ENCODE measurements at regions not wholly inside any gene's neighbourhood (a gene's known extent, or its start where the extent isn't known, plus 50 kb on each side); places are given as distances from the start of the nearest gene placed in this dataset.

DNA sequence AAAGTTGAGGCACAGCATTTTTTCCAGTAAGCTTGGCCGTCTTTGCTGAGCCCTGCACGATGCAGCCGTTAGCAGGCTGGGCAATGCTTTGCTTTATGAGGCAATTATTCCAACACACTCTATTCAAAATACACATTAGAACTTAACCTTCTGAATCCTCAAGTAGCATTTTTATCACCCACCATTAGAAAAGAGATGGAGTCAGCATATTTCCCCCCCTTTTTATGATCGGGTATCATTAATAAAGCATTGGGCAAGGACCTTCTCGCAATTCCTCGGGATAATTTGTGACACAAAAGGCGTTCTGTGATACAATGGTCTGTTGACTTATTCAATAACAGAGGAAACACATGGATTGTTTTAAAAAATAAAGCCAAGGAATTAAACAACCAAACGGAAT lies 374.5 kb upstream of the RBFOX1 start:
- Histone ChIP-seq H2AFZ (ENCODE audit: low read depth, low read length) (no peak overlapping the region), H3K36me3 (replicated peaks; ENCODE audit: low read depth, low read length) (no peaks in the 10 kb centered on the region), H3K9me3 (ENCODE audit: insufficient read depth, low read length) (no peaks in the 10 kb centered on the region), H3K9ac (ENCODE audit: low read length) (no peak overlapping the region), H3K4me2 (ENCODE audit: low read length) (no peak overlapping the region), H3K4me3 (ENCODE audit: low read length) (no peak overlapping the region), H4K20me1 (ENCODE audit: insufficient read depth, low read length) (no peaks in the 10 kb centered on the region), H3K4me1 (ENCODE audit: low read length) (no peaks in the 10 kb centered on the region), H3K79me2 (ENCODE audit: low read length) (no peaks in the 10 kb centered on the region), H3K27ac (ENCODE audit: low read length) (no peak overlapping the region), H3K27me3 (ENCODE audit: low read depth, low read length) (no peaks in the 10 kb centered on the region)
- no peak for TF ChIP-seq EZH2phosphoT487 (IDR thresholded peaks at IDR 0.05; ENCODE audit: low read depth)
- TF ChIP-seq, protein P1, sequence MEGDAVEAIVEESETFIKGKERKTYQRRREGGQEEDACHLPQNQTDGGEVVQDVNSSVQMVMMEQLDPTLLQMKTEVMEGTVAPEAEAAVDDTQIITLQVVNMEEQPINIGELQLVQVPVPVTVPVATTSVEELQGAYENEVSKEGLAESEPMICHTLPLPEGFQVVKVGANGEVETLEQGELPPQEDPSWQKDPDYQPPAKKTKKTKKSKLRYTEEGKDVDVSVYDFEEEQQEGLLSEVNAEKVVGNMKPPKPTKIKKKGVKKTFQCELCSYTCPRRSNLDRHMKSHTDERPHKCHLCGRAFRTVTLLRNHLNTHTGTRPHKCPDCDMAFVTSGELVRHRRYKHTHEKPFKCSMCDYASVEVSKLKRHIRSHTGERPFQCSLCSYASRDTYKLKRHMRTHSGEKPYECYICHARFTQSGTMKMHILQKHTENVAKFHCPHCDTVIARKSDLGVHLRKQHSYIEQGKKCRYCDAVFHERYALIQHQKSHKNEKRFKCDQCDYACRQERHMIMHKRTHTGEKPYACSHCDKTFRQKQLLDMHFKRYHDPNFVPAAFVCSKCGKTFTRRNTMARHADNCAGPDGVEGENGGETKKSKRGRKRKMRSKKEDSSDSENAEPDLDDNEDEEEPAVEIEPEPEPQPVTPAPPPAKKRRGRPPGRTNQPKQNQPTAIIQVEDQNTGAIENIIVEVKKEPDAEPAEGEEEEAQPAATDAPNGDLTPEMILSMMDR (IDR thresholded peaks at IDR 0.05; ENCODE audit: low read depth, low read length) = no peak

DNA sequence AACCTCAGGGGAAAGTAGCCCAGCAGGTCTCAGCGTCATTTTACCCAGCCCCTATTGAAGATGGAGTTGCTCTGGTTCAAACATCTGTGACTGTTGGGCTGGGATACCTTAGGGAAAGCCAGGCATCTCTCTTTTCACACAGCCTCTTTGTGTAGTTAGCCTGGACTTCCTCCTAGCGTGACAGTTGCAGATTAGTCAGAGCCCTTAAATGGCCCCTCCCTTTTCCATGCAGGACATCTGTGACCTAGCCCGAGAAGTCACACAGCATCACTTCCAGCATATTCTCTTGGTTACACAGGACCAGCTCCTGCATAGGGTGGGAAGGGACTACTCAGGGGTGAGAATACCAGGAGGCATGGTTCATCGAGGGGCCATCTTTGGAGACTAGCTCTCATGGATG lies 375.0 kb upstream of the RBFOX1 start:
- Histone ChIP-seq H3K79me2 (ENCODE audit: low read length) (no peaks in the 10 kb centered on the region), H3K4me3 (ENCODE audit: low read length) (no peak overlapping the region), H3K9ac (ENCODE audit: low read length) (no peak overlapping the region), H4K20me1 (ENCODE audit: insufficient read depth, low read length) (no peaks in the 10 kb centered on the region), H3K9me3 (ENCODE audit: insufficient read depth, low read length) (no peaks in the 10 kb centered on the region), H2AFZ (ENCODE audit: low read depth, low read length) (no peak overlapping the region), H3K36me3 (replicated peaks; ENCODE audit: low read depth, low read length) (no peaks in the 10 kb centered on the region), H3K27ac (ENCODE audit: low read length) (no peak overlapping the region), H3K4me1 (ENCODE audit: low read length) (no peaks in the 10 kb centered on the region), H3K27me3 (ENCODE audit: low read depth, low read length) (no peaks in the 10 kb centered on the region), H3K4me2 (ENCODE audit: low read length) (no peak overlapping the region)
- TF ChIP-seq, protein P1 (IDR thresholded peaks at IDR 0.05; ENCODE audit: low read depth, low read length) = no peak
- no peak for TF ChIP-seq EZH2phosphoT487 (IDR thresholded peaks at IDR 0.05; ENCODE audit: low read depth)

DNA sequence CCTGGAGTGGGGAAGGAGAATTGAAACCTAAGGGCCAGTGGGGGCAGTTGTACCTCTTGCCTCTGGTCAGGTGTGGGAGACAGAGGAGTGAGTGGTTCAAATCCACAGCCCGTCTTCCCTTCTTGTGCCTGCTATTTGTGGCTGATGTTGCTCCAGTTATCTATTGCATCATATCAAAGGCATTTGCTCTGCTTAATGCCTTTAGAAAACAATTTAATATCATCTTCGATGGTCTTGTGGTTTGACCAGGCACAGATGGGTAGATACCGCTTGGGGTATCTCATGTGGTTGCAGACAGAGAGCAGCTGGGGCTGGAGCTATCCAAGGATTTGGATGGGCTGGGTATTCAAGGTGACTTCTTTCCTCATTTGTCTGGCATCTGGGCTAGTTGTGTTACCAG lies 376.1 kb upstream of the RBFOX1 start:
- Histone ChIP-seq H3K27ac (ENCODE audit: low read length) (no peak overlapping the region), H3K4me1 (ENCODE audit: low read length) (no peaks in the 10 kb centered on the region), H3K9ac (ENCODE audit: low read length) (no peak overlapping the region), H3K4me2 (ENCODE audit: low read length) (no peak overlapping the region), H3K79me2 (ENCODE audit: low read length) (no peaks in the 10 kb centered on the region), H3K4me3 (ENCODE audit: low read length) (no peak overlapping the region), H3K9me3 (ENCODE audit: insufficient read depth, low read length) (no peaks in the 10 kb centered on the region), H3K36me3 (replicated peaks; ENCODE audit: low read depth, low read length) (no peaks in the 10 kb centered on the region), H2AFZ (ENCODE audit: low read depth, low read length) (no peak overlapping the region), H3K27me3 (ENCODE audit: low read depth, low read length) (no peaks in the 10 kb centered on the region), H4K20me1 (ENCODE audit: insufficient read depth, low read length) (no peaks in the 10 kb centered on the region)
- TF ChIP-seq, protein P1 (IDR thresholded peaks at IDR 0.05; ENCODE audit: low read depth, low read length) = no peak
- no peak for TF ChIP-seq EZH2phosphoT487 (IDR thresholded peaks at IDR 0.05; ENCODE audit: low read depth)

DNA sequence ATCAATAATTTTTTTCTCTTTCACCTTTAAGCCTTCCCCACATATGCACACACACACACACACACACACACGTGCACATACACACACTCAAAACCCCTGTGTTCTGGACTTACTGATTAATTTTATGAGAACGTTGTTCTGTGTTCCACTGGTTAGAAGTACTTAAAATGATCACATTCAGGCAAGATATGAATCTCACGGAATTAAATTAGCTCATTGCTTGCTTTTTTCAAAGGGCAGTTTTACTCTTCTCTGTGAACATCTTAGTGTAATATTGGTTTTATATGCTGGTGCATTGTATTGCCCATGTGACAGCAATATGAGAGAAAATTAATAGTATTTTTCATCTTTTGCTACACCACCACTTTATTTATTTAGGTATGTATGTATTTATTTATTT lies 377.3 kb upstream of the RBFOX1 start:
- TF ChIP-seq EZH2phosphoT487 (IDR thresholded peaks at IDR 0.05; ENCODE audit: low read depth) = no peak
- TF ChIP-seq, protein P1 (IDR thresholded peaks at IDR 0.05; ENCODE audit: low read depth, low read length) = no peak
- H3K9ac ChIP-seq (ENCODE audit: low read length) = no peak overlapping the region
- no peak overlapping the region for H3K27ac ChIP-seq (ENCODE audit: low read length)
- H3K36me3 ChIP-seq (replicated peaks; ENCODE audit: low read depth, low read length) = no peaks in the 10 kb centered on the region
- no peak overlapping the region for H2AFZ ChIP-seq (ENCODE audit: low read depth, low read length)
- no peak overlapping the region for H3K4me2 ChIP-seq (ENCODE audit: low read length)
- no peaks in the 10 kb centered on the region for H3K9me3 ChIP-seq (ENCODE audit: insufficient read depth, low read length)
- no peak overlapping the region for H3K4me3 ChIP-seq (ENCODE audit: low read length)
- no peaks in the 10 kb centered on the region for H3K79me2 ChIP-seq (ENCODE audit: low read length)
- no peaks in the 10 kb centered on the region for H3K4me1 ChIP-seq (ENCODE audit: low read length)
- no peaks in the 10 kb centered on the region for H4K20me1 ChIP-seq (ENCODE audit: insufficient read depth, low read length)
- H3K27me3 ChIP-seq (ENCODE audit: low read depth, low read length) = no peaks in the 10 kb centered on the region
